H9 (cell line): ENCODE measurements at regions not wholly inside any gene's neighbourhood (a gene's known extent, or its start where the extent isn't known, plus 50 kb on each side); places are given as distances from the start of the nearest gene placed in this dataset.
"Not testable (repeated sequence)": the region's sequence is repeated elsewhere in the genome, so short reads cannot be mapped to it uniquely, and the experiment has no call there.

Source experiments
- DNase-seq: peaks from one replicate; pipeline ENCODE4 v3.0.0-alpha.2; 2017
- H2AFZ ChIP-seq: one replicate; pipeline ENCODE4 v1.6.1; 2013; ENCODE audit warnings: mild to moderate bottlenecking, low read length, control low read depth, moderate library complexity
- H2AK5ac ChIP-seq: 2 replicates; pipeline ENCODE4 v1.6.1; 2013; ENCODE audit warnings: low read length, control low read depth, mixed read lengths; ENCODE audit not compliant: insufficient read length
- H2BK120ac ChIP-seq: one replicate; pipeline ENCODE4 v1.6.1; 2013; ENCODE audit warnings: low read depth, mild to moderate bottlenecking, low read length, control low read depth, inconsistent platforms; ENCODE audit not compliant: poor library complexity, severe bottlenecking
- H2BK12ac ChIP-seq: 2 replicates; pipeline ENCODE4 v1.6.1; 2013; ENCODE audit warnings: low read length, control low read depth, mixed read lengths, low read depth; ENCODE audit not compliant: insufficient read length
- H2BK15ac ChIP-seq: 2 replicates; pipeline ENCODE4 v1.6.1; 2013; ENCODE audit warnings: low read depth, low read length, control low read depth
- H2BK20ac ChIP-seq: one replicate; pipeline ENCODE4 v1.6.1; 2013; ENCODE audit warnings: low read depth, mild to moderate bottlenecking, low read length, control low read depth, inconsistent platforms; ENCODE audit not compliant: poor library complexity, severe bottlenecking
- H2BK5ac ChIP-seq: 2 replicates; pipeline ENCODE4 v1.6.1; 2013; ENCODE audit warnings: low read length, control low read depth, mixed read lengths; ENCODE audit not compliant: insufficient read length
- H3K14ac ChIP-seq: 2 replicates; pipeline ENCODE4 v1.6.1; 2013; ENCODE audit warnings: low read length, control low read depth; ENCODE audit not compliant: insufficient read depth
- H3K18ac ChIP-seq: 2 replicates; pipeline ENCODE4 v1.6.1; 2013; ENCODE audit warnings: low read depth, mild to moderate bottlenecking, mixed read lengths, low read length, control low read depth; ENCODE audit not compliant: insufficient read length
- H3K23ac ChIP-seq: 2 replicates; pipeline ENCODE4 v1.6.1; 2013; ENCODE audit warnings: low read length, control low read depth, mixed read lengths, low read depth; ENCODE audit not compliant: insufficient read length
- H3K23me2 ChIP-seq: 2 replicates; pipeline ENCODE4 v1.6.1; 2013; ENCODE audit warnings: low read depth, mild to moderate bottlenecking, mixed read lengths, low read length, control low read depth; ENCODE audit not compliant: insufficient read length, poor library complexity, severe bottlenecking
- H3K27ac ChIP-seq: 2 replicates; pipeline ENCODE4 v1.5.1; 2013; ENCODE audit warnings: low read length, control low read depth, mixed read lengths, low read depth; ENCODE audit not compliant: insufficient read length
- H3K27me3 ChIP-seq: 2 replicates; pipeline ENCODE4 v1.6.1; 2013; ENCODE audit warnings: low read length, control low read depth, inconsistent platforms; ENCODE audit not compliant: insufficient read depth
- H3K4ac ChIP-seq: 2 replicates; pipeline ENCODE4 v1.6.1; 2013; ENCODE audit warnings: low read depth, mild to moderate bottlenecking, control low read depth, inconsistent platforms, low read length, moderate library complexity
- H3K4me1 ChIP-seq: 2 replicates; pipeline ENCODE4 v1.6.1; 2013; ENCODE audit warnings: low read length, control low read depth, inconsistent platforms; ENCODE audit not compliant: insufficient read depth
- H3K4me2 ChIP-seq: 2 replicates; pipeline ENCODE4 v1.6.1; 2013; ENCODE audit warnings: low read length, control low read depth, mixed read lengths; ENCODE audit not compliant: insufficient read length, insufficient read depth
- H3K56ac ChIP-seq: 2 replicates; pipeline ENCODE4 v1.6.1; 2013; ENCODE audit warnings: low read depth, mild to moderate bottlenecking, mixed read lengths, low read length, control low read depth; ENCODE audit not compliant: insufficient read length
- H3K79me1 ChIP-seq: 2 replicates; pipeline ENCODE4 v1.6.1; 2013; ENCODE audit warnings: low read depth, mild to moderate bottlenecking, moderate library complexity, low read length, control low read depth, inconsistent platforms; ENCODE audit not compliant: insufficient read depth, poor library complexity, severe bottlenecking
- H3K79me2 ChIP-seq: 2 replicates; pipeline ENCODE4 v1.6.1; 2013; ENCODE audit warnings: low read length, control low read depth, inconsistent platforms; ENCODE audit not compliant: insufficient read depth
- H3K9ac ChIP-seq: 2 replicates; pipeline ENCODE4 v1.6.1; 2013; ENCODE audit warnings: low read length, control low read depth, mixed read lengths; ENCODE audit not compliant: insufficient read length; ENCODE audit errors: extremely low read depth
- H3K9me3 ChIP-seq: one replicate; pipeline ENCODE4 v1.6.1; 2013; ENCODE audit warnings: low read depth, low read length, inconsistent platforms; ENCODE audit not compliant: control insufficient read depth
- H3T11ph ChIP-seq: one replicate; pipeline ENCODE4 v1.6.1; 2013; ENCODE audit warnings: mild to moderate bottlenecking, low read length, control low read depth, inconsistent platforms
- H4K20me1 ChIP-seq: one replicate; pipeline ENCODE4 v1.6.1; 2013; ENCODE audit not compliant: control insufficient read depth, insufficient read length, insufficient read depth
- H4K5ac ChIP-seq: 2 replicates; pipeline ENCODE4 v1.6.1; 2013; ENCODE audit warnings: low read depth, mild to moderate bottlenecking, mixed read lengths, low read length, control low read depth; ENCODE audit not compliant: insufficient read length
- H4K8ac ChIP-seq: replicated peaks from 2 replicates; pipeline ENCODE4 v1.6.1; 2013; ENCODE audit warnings: low read length, control low read depth, mixed read lengths, low read depth; ENCODE audit not compliant: insufficient read length
- H4K91ac ChIP-seq: 2 replicates; pipeline ENCODE4 v1.6.1; 2013; ENCODE audit warnings: low read depth, mild to moderate bottlenecking, moderate library complexity, mixed read lengths, low read length, control low read depth; ENCODE audit not compliant: insufficient read length
- H3K27ac Mint-ChIP-seq, 3 experiments: 2 replicates in 2 of 3; 3 replicates in 1 of 3; pipeline ENCODE4 v1.8.0; 2020 to 2021; ENCODE audit warnings: mixed read lengths in 3 of 3, mild to moderate bottlenecking in 1 of 3, moderate library complexity in 1 of 3
- H3K27me3 Mint-ChIP-seq: 2 replicates; pipeline ENCODE4 v1.8.0; 2021; ENCODE audit warnings: low read depth, mild to moderate bottlenecking, moderate library complexity, mixed read lengths
- H3K36me3 Mint-ChIP-seq, 3 experiments: 2 replicates in 2 of 3; 3 replicates in 1 of 3; pipeline ENCODE4 v1.8.0; 2020 to 2021; ENCODE audit warnings: low read depth in 3 of 3, mixed read lengths in 3 of 3; ENCODE audit not compliant: insufficient read depth in 1 of 3
- H3K4me1 Mint-ChIP-seq, 2 experiments: 2 replicates each; pipeline ENCODE4 v1.8.0; 2020; ENCODE audit warnings: mixed read lengths in 2 of 2
- H3K4me3 Mint-ChIP-seq, 2 experiments: 2 replicates in 1 of 2; 3 replicates in 1 of 2; pipeline ENCODE4 v1.8.0; 2020 to 2021; ENCODE audit warnings: mild to moderate bottlenecking in 2 of 2, mixed read lengths in 2 of 2, moderate library complexity in 1 of 2
- H3K9me3 Mint-ChIP-seq, 2 experiments: 2 replicates in 1 of 2; 3 replicates in 1 of 2; pipeline ENCODE4 v1.8.0; 2020; ENCODE audit warnings: mild to moderate bottlenecking in 2 of 2, mixed read lengths in 2 of 2, moderate library complexity in 1 of 2
- WGBS: extraction: QIAGEN DNeasy Blood & Tissue Kit; methylation state at CpG from one replicate; pipeline ENCODE4 v1.1.7; 2013; ENCODE audit warnings: missing lambda C conversion rate, low lambda C conversion rate, mixed read lengths; ENCODE audit not compliant: insufficient read length; ENCODE audit errors: extremely low coverage; 5-methylcytosine and 5-hydroxymethylcytosine counted together

- not testable (repeated sequence) for H2BK12ac ChIP-seq, H3K27ac Mint-ChIP-seq, H3K18ac ChIP-seq, H4K5ac ChIP-seq, H3K23ac ChIP-seq, H4K20me1 ChIP-seq, H3K27ac ChIP-seq, H2BK15ac ChIP-seq, H2AFZ ChIP-seq, H3K4me2 ChIP-seq, H3K4me3 Mint-ChIP-seq, H3K79me2 ChIP-seq, H2BK20ac ChIP-seq, H2BK120ac ChIP-seq, H3K56ac ChIP-seq, H3K4me1 Mint-ChIP-seq, H3K4me1 ChIP-seq, H3T11ph ChIP-seq, H4K8ac ChIP-seq, H3K79me1 ChIP-seq, H3K23me2 ChIP-seq, H3K9me3 Mint-ChIP-seq, DNase-seq, H3K27me3 ChIP-seq, H3K14ac ChIP-seq, H3K27me3 Mint-ChIP-seq, H2AK5ac ChIP-seq, H3K4ac ChIP-seq, H3K36me3 Mint-ChIP-seq, H3K9ac ChIP-seq, H2BK5ac ChIP-seq, H4K91ac ChIP-seq, H3K9me3 ChIP-seq
- whole genome bisulfite sequencing = no CpG with 5 or more reads among the region's 17 CpGs
Measured at GRCh38 chr2:110267828-110268407, 55.6 kb upstream of the MTLN start.

- not testable (repeated sequence) for H3K4me3 Mint-ChIP-seq, H3K27ac ChIP-seq
- WGBS = no CpG with 5 or more reads among the region's 1 CpG
Measured at GRCh38 chr2:110264804-110265203, 52.5 kb upstream of the MTLN start.

More at GRCh38 chr2:110264804-110265203, 52.5 kb upstream of the MTLN start:
- H2BK5ac ChIP-seq, H3K9me3 ChIP-seq, H3K4me2 ChIP-seq, H2BK20ac ChIP-seq, H3K4me1 Mint-ChIP-seq, H2AK5ac ChIP-seq, H2BK12ac ChIP-seq, H3K27me3 ChIP-seq, H2AFZ ChIP-seq, H3K79me2 ChIP-seq, H3K4ac ChIP-seq, H3K23ac ChIP-seq, H3K27ac Mint-ChIP-seq, H3K56ac ChIP-seq, H3K27me3 Mint-ChIP-seq, H4K8ac ChIP-seq, H3K9ac ChIP-seq, H3T11ph ChIP-seq, DNase-seq, H4K20me1 ChIP-seq, H3K18ac ChIP-seq, H4K5ac ChIP-seq, H3K4me1 ChIP-seq, H3K9me3 Mint-ChIP-seq, H3K79me1 ChIP-seq, H2BK15ac ChIP-seq, H2BK120ac ChIP-seq, H3K14ac ChIP-seq, H4K91ac ChIP-seq, H3K23me2 ChIP-seq, H3K36me3 Mint-ChIP-seq: not testable (repeated sequence)
